H1 (cell line): ENCODE measurements at regions not wholly inside any gene's neighbourhood (a gene's known extent, or its start where the extent isn't known, plus 50 kb on each side); places are given as distances from the start of the nearest gene placed in this dataset.

ENCODE experiments used
- CBX8 ChIP-seq: fragments of 300-800, 300-1000 bp; sonication (generic); IDR thresholded peaks from 2 replicates; pipeline ENCODE4 v1.7.1; 2016; ENCODE audit warnings: low read depth, low read length, borderline replicate concordance
- EZH2 ChIP-seq: fragments of 200-600 bp; sonication (generic); IDR thresholded peaks from 2 replicates; pipeline ENCODE4 v1.7.1; 2012; ENCODE audit warnings: low read depth, mild to moderate bottlenecking, moderate library complexity, low read length, inconsistent platforms; ENCODE audit not compliant: severe bottlenecking
- HDAC6 ChIP-seq: IDR thresholded peaks from one replicate; pipeline ENCODE4 v1.7.1; 2012; ENCODE audit warnings: low read depth, mild to moderate bottlenecking, inconsistent platforms, low read length, moderate library complexity
- JUN ChIP-seq: IDR thresholded peaks from 2 replicates; pipeline ENCODE4 v1.6.1; 2011; ENCODE audit warnings: low read depth, mild to moderate bottlenecking, improper control_type of control experiment, low read length
- SIX5 ChIP-seq: IDR thresholded peaks from 2 replicates; pipeline ENCODE4 v1.6.1; 2011; ENCODE audit warnings: mild to moderate bottlenecking, low read depth, low read length
- TAF7 ChIP-seq: optimal IDR thresholded peaks from 2 replicates; pipeline ENCODE3; 2011; ENCODE audit warnings: low read depth, mild to moderate bottlenecking, inconsistent platforms, low read length, moderate library complexity, borderline replicate concordance
- TF ChIP-seq, protein P1 (sequence below), 3 experiments: IDR thresholded peaks; 1 replicate in 2 of 3; 2 replicates in 1 of 3; pipeline versions ENCODE4 v1.5.1 to v1.6.1; 2011; ENCODE audit warnings: low read length in 3 of 3, mild to moderate bottlenecking in 3 of 3, inconsistent platforms in 2 of 3, low read depth in 1 of 3, moderate library complexity in 1 of 3; ENCODE audit not compliant: insufficient read depth in 1 of 3; ENCODE audit errors: control extremely low read depth in 1 of 3

DNA sequence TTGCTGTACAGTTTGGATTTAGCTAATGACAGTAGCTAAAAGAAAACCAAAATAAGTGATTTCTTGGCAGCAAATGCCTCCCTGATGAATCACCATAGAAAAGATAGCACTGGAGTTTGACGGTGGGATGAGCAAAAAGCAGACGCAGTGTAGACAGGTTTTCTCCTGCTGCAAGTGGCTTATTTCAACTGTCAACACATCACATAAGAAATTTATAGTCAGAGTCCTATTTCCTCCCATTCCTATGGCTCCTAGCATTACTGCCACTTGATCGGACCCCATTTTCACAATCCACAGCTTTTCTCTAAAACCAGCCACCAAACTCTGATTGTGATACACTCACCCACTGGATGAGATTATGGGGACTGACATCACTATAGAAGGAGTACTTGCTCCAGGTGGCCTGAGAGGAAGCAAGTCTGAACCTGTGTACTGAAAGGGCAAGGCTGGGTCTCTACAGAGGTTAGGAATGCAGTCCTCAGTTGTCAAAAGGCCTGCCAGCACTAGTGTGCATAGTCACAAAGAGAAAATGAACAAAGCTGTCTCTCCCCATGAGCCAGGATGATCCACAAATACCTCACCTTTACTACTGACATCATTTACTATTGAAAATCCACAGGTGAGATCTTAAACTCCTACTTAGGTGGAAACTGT, 359.8 kb downstream of the LTN1 start (continued):
- TF ChIP-seq HDAC6, result no peak
- TF ChIP-seq CBX8, result no peak
- TF ChIP-seq JUN, result no peak
- no peak for TF ChIP-seq SIX5
- TF ChIP-seq TAF7, result no peak
- TF ChIP-seq, protein P1, sequence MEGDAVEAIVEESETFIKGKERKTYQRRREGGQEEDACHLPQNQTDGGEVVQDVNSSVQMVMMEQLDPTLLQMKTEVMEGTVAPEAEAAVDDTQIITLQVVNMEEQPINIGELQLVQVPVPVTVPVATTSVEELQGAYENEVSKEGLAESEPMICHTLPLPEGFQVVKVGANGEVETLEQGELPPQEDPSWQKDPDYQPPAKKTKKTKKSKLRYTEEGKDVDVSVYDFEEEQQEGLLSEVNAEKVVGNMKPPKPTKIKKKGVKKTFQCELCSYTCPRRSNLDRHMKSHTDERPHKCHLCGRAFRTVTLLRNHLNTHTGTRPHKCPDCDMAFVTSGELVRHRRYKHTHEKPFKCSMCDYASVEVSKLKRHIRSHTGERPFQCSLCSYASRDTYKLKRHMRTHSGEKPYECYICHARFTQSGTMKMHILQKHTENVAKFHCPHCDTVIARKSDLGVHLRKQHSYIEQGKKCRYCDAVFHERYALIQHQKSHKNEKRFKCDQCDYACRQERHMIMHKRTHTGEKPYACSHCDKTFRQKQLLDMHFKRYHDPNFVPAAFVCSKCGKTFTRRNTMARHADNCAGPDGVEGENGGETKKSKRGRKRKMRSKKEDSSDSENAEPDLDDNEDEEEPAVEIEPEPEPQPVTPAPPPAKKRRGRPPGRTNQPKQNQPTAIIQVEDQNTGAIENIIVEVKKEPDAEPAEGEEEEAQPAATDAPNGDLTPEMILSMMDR (IDR thresholded peaks at IDR 0.05; ENCODE audit: control extremely low read depth in 1 of 3, insufficient read depth in 1 of 3, low read depth in 1 of 3, low read length in 3 of 3), result no peak
- no peak for TF ChIP-seq EZH2
